Epithelial cell of esophagus (primary cell): ENCODE measurements at regions not wholly inside any gene's neighbourhood (a gene's known extent, or its start where the extent isn't known, plus 50 kb on each side); places are given as distances from the start of the nearest gene placed in this dataset.

ENCODE experiments used
- DNase-seq: peaks from one replicate; pipeline ENCODE4 v3.0.0; 2010; ENCODE audit warnings: low read depth
- H3K4me3 ChIP-seq: 2 replicates; pipeline ENCODE4 v1.5.1; 2011; ENCODE audit warnings: mild to moderate bottlenecking, low read length, control low read depth
- TF ChIP-seq, protein P1 (sequence below): IDR thresholded peaks from 2 replicates; pipeline ENCODE4 v1.5.1; 2011; ENCODE audit warnings: low read depth, mild to moderate bottlenecking, low read length, control low read depth, inconsistent platforms; ENCODE audit not compliant: insufficient read depth; ENCODE audit errors: missing control alignments

DNA sequence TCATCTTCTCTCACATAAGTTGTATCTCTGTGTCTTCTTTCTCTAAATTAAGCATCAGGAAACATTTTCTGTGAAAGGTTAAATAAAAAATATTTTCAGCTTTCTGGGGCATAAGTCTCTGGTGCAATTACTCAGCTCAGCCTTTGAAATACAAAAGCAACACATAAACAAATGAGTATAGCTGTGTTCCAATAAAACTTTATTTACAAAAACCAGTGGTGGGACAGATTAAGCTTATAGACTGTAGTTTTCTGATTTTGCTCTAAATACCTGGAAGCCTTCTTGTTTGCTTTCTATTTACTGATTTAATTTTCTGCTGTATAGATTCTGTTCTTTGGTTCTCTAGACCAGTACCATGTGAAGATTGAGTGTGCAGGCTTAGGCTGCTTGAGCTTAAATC, 655.1 kb downstream of the VRK1 start:
- TF ChIP-seq, protein P1, sequence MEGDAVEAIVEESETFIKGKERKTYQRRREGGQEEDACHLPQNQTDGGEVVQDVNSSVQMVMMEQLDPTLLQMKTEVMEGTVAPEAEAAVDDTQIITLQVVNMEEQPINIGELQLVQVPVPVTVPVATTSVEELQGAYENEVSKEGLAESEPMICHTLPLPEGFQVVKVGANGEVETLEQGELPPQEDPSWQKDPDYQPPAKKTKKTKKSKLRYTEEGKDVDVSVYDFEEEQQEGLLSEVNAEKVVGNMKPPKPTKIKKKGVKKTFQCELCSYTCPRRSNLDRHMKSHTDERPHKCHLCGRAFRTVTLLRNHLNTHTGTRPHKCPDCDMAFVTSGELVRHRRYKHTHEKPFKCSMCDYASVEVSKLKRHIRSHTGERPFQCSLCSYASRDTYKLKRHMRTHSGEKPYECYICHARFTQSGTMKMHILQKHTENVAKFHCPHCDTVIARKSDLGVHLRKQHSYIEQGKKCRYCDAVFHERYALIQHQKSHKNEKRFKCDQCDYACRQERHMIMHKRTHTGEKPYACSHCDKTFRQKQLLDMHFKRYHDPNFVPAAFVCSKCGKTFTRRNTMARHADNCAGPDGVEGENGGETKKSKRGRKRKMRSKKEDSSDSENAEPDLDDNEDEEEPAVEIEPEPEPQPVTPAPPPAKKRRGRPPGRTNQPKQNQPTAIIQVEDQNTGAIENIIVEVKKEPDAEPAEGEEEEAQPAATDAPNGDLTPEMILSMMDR = no peak
- no peak for DNase-seq
- no peak overlapping the region for H3K4me3 ChIP-seq

DNA sequence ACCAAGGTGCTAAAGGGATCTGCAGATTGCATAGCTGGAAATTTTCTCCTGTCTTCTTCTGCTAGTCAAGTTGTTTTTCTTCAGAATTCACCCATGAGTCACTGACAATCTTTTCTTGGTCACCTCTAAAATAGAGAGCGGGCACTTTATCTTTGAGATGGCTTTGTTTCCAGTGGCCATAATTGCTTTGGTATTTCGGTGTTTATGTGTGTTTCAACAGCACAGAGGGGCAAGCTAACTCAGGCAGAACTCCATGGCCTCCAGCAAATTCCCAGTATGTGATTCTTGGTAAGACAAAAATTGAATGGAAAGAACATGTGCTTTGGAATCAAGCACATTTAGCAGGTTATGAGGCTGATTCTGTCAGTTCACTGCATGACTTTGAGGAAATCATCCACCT, 656.8 kb downstream of the VRK1 start:
- TF ChIP-seq, protein P1 = no peak
- H3K4me3 ChIP-seq = no peak overlapping the region
- DNase-seq = no peak

DNA sequence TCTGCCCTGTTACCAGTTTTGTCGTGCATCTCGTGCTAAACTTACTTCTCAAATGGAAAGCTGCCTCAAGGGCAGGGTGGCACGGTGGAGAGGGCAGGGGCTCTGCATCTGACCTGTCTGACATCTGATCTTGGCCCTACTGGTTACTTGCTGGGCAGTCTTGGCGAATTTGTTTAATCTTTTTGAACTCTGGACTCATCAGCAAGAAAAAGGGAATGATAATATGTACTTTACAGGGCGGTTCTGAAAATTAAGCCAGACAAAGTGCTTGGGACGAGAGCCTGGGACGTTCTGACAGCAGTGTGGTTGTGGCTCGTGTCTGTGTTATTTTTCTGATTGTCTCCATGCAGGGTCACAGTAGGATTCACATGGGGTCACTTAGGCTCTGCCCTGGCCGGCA, 659.3 kb downstream of the VRK1 start:
- no peak overlapping the region for H3K4me3 ChIP-seq
- DNase-seq = no peak
- TF ChIP-seq, protein P1 = no peak

DNA sequence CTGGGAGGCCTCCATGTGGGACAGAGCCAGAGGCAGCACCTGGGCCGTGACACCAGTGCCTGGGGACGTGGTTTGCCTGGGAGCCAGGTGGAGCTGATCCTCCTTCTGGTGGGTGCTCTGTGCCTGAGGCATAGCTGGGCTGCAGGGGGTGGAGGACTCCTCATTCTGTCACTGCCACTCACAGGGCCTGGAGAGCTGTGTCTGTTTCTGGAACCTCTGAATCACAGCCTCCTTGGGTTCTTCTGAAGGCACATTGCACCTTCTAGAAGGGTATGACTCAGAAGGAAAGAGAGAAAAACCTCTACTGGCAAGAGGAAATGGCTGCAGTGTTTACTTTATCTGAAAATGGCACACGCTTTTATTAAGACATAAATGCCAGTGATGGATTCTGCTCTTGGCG, 659.8 kb downstream of the VRK1 start:
- H3K4me3 ChIP-seq = no peak overlapping the region
- TF ChIP-seq, protein P1 = no peak
- no peak for DNase-seq

DNA sequence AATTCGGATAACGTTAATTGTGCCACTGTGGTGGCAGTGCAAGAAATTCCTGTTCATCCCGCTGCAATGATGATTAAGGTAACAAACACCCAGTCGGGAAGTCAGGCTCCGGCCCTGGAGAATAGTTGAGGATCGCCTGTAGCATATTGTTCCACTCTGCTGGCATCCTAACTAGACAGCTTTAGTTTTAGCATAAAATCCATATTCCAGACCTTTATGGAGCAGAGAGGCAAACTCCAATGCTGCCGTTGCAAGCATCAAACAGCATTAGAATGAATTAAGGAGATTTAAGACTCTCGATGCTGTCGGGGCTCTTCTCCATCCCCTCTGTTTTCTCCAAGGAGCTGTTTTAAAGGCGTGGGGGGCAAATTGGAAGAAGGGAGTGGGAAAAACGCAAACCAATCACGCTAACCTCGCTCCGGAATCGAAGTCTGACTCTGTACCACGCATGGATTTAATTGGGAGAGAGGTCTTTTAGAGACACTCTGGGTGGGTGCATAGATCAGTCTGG, 660.4 kb downstream of the VRK1 start:
- H3K4me3 ChIP-seq = no peak overlapping the region
- no peak for DNase-seq
- TF ChIP-seq, protein P1 = no peak

DNA sequence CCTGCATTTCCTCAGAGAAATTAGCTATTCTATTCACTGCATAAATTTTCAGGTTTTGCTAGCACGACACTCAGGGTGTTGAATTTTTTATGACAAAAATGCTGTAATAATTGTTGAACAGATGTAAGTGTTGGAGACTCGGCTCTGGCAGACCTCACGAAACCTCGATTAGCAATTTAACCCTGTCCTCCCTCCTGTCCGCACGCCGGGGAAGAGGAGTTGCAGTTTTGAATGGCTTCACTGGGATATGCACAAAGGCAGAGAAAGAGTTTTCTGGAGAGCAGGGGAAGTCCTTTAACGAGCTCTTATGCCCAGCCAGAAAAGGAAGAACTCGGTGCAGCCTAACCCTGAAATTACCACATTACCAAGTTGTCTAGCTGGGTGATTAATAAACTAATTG, 661.1 kb downstream of the VRK1 start:
- H3K4me3 ChIP-seq = no peak overlapping the region
- DNase-seq = no peak
- TF ChIP-seq, protein P1 = no peak
